ENCODE measurements at regions not wholly inside any gene's neighbourhood (a gene's known extent, or its start where the extent isn't known, plus 50 kb on each side); places are given as distances from the start of the nearest gene placed in this dataset.
A peak's percentile ranks its signal among the peaks of the same experiment; 100 is the strongest.

- TF ChIP-seq, protein P1, sequence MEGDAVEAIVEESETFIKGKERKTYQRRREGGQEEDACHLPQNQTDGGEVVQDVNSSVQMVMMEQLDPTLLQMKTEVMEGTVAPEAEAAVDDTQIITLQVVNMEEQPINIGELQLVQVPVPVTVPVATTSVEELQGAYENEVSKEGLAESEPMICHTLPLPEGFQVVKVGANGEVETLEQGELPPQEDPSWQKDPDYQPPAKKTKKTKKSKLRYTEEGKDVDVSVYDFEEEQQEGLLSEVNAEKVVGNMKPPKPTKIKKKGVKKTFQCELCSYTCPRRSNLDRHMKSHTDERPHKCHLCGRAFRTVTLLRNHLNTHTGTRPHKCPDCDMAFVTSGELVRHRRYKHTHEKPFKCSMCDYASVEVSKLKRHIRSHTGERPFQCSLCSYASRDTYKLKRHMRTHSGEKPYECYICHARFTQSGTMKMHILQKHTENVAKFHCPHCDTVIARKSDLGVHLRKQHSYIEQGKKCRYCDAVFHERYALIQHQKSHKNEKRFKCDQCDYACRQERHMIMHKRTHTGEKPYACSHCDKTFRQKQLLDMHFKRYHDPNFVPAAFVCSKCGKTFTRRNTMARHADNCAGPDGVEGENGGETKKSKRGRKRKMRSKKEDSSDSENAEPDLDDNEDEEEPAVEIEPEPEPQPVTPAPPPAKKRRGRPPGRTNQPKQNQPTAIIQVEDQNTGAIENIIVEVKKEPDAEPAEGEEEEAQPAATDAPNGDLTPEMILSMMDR (conservative IDR thresholded peaks at IDR 0.05; ENCODE audit: low read depth, low read length), result no peak
- no peak for DNase-seq (ENCODE audit: low read depth)
- no peak overlapping the region for H3K4me3 ChIP-seq (ENCODE audit: low read length)
Measured at GRCh38 chr6:139744891-139745290, 370.4 kb upstream of the CITED2 start.

GRCh38 chr6:139743664-139744437, 369.4 kb upstream of the CITED2 start:
- no peak overlapping the region for H3K4me3 ChIP-seq (ENCODE audit: low read length)
- TF ChIP-seq, protein P1 (conservative IDR thresholded peaks at IDR 0.05; ENCODE audit: low read depth, low read length), result no peak
- DNase-seq (ENCODE audit: low read depth), result peak; percentile 68

GRCh38 chr6:139742671-139743070, 368.2 kb upstream of the CITED2 start:
- H3K4me3 ChIP-seq (ENCODE audit: low read length), result no peak overlapping the region
- no peak for DNase-seq (ENCODE audit: low read depth)
- TF ChIP-seq, protein P1 (conservative IDR thresholded peaks at IDR 0.05; ENCODE audit: low read depth, low read length), result no peak

DNA sequence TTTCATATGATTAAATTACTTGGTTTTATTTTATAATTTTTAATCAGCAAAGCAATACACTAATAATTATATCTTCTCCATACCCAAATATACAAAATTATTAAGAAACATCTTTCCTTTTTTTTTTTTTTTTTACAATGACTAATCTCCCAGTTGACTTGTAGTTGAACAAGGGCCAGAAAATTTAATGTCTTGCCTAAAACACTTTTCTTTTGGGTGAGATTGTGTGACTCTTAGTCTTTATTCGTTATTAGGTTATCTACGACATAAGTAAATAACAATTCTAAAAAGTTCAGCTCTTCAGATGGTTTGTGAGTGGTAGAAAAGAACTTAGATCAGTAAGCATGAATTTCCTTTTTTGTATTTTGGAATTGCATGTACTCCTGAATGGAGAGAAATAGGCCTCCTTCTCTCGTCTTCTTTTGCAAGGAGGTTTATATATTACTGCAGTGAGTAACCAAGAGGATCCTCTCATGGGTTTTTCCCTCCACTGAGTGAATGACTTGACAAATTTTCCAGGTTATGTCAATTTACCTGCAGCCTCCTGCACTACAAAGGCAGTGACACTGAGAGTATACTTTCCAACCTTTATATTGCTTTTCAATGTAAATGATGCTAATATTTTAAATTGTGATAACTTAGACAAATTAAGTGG, 364.5 kb upstream of the CITED2 start:
- no peak for DNase-seq (ENCODE audit: low read depth)
- TF ChIP-seq, protein P1 (conservative IDR thresholded peaks at IDR 0.05; ENCODE audit: low read depth, low read length), result no peak
- no peak overlapping the region for H3K4me3 ChIP-seq (ENCODE audit: low read length)

DNA sequence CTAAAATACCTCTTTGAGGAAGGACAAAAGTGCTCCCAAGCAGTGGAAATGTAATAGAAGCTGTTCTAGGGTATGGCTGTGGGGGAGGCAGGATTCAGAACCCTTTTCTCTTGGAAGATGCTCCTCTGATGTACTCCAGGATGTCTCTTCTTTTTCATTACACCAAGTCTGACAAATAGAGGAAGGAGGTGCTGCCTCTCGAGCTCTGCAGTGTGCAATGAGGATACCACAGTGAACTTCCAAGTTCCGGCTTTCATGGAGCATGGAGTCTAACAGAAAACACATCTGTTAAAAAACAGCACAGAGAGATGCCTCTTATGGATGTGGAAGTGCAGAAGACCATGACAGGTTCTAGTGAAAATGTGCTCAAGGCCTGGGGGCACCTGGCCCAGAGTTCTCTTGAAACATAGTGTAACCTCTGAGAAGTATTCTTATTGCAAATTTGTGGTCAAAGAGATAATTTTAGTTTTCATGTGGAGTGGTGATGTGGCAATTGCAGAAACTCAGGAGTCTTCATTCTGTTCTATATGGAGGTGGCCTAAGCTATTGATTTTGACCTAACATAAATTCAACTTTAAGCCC, 362.0 kb upstream of the CITED2 start:
- no peak for DNase-seq (ENCODE audit: low read depth)
- TF ChIP-seq, protein P1 (conservative IDR thresholded peaks at IDR 0.05; ENCODE audit: low read depth, low read length), result no peak
- H3K4me3 ChIP-seq (ENCODE audit: low read length), result no peak overlapping the region

- H3K4me3 ChIP-seq (ENCODE audit: low read length), result no peak overlapping the region
- DNase-seq (ENCODE audit: low read depth), result no peak
- TF ChIP-seq, protein P1 (conservative IDR thresholded peaks at IDR 0.05; ENCODE audit: low read depth, low read length), result no peak
Measured at GRCh38 chr6:139732451-139732850, 358.0 kb upstream of the CITED2 start.
